Nephron progenitor cell (in vitro differentiated cells): ENCODE measurements at regions not wholly inside any gene's neighbourhood (a gene's known extent, or its start where the extent isn't known, plus 50 kb on each side); places are given as distances from the start of the nearest gene placed in this dataset.

ENCODE experiments used
- DNase-seq: peaks from one replicate; pipeline ENCODE4 v3.0.0; 2021
- H3K27ac Mint-ChIP-seq: 2 replicates; pipeline ENCODE4 v1.8.0; 2021; ENCODE audit warnings: mild to moderate bottlenecking, moderate library complexity, mixed read lengths
- H3K27me3 Mint-ChIP-seq: 2 replicates; pipeline ENCODE4 v1.8.0; 2021; ENCODE audit warnings: mild to moderate bottlenecking, low read depth, mixed read lengths; ENCODE audit not compliant: poor library complexity
- H3K36me3 Mint-ChIP-seq: 2 replicates; pipeline ENCODE4 v1.8.0; 2021; ENCODE audit warnings: low read depth, mixed read lengths
- H3K4me1 Mint-ChIP-seq: 2 replicates; pipeline ENCODE4 v1.8.0; 2021; ENCODE audit warnings: mixed read lengths
- H3K4me3 Mint-ChIP-seq: 2 replicates; pipeline ENCODE4 v1.8.0; 2021; ENCODE audit warnings: mild to moderate bottlenecking, moderate library complexity, mixed read lengths
- H3K9me3 Mint-ChIP-seq: 2 replicates; pipeline ENCODE4 v1.8.0; 2021; ENCODE audit warnings: mild to moderate bottlenecking, moderate library complexity, mixed read lengths
- CTCF ChIP-seq: fragments of 200-600 bp; sonication (generic); IDR thresholded peaks from 2 replicates; pipeline ENCODE4 v1.5.0; 2021; ENCODE audit warnings: antibody characterized with exemption

DNA sequence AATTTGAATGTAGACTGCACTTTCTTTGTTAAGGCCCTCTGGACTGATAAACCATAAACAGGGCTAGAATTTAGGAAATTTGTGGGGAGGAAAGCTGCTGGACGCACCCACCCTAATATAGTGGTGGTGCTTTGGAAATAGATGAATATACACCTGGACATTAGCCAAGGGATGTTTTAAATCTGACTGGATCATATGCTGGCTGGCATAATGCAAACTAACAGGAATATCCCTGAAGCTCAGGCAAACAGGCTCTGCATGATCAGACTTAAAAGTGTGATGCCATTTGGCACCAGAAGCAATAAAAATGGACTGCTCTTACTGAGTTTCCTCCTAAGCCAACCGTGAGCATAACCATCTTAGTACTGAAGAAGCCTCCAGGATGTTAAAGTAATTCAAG, 465.8 kb upstream of the ROBO1 start:
- DNase-seq = no peak
- peaks cover 5% of the 10 kb centered on the region for H3K4me1 Mint-ChIP-seq
- no peak overlapping the region for H3K4me3 Mint-ChIP-seq
- H3K9me3 Mint-ChIP-seq = peaks cover 7% of the 10 kb centered on the region
- H3K36me3 Mint-ChIP-seq = no peaks in the 10 kb centered on the region
- no peak for TF ChIP-seq CTCF
- H3K27ac Mint-ChIP-seq = no peak overlapping the region
- H3K27me3 Mint-ChIP-seq = no peaks in the 10 kb centered on the region

DNA sequence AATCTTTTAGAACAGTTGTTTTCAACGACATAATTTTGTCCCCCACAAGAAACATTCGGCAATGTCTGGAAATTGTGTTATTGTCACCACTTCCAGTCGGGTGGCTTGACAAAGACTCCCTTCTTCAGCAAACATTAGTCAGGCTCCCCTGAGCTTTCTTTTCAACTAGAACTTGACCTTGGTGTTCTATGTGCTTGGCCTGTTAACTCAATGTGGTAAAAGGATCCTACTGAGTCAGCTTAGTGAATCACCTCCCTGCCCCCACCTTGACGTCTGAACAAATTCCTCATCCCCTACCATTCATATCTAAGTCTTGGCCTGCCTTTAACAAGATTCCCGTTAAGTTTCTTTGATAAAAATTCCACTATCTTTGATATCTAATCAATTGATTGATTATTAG, 465.0 kb upstream of the ROBO1 start:
- Mint-ChIP-seq H3K27ac (no peak overlapping the region), H3K9me3 (peaks cover 7% of the 10 kb centered on the region), H3K27me3 (no peaks in the 10 kb centered on the region), H3K36me3 (no peaks in the 10 kb centered on the region), H3K4me1 (peaks cover 5% of the 10 kb centered on the region), H3K4me3 (no peak overlapping the region)
- no peak for DNase-seq
- no peak for TF ChIP-seq CTCF

- DNase-seq = no peak
- Mint-ChIP-seq H3K9me3 (peaks cover 7% of the 10 kb centered on the region), H3K4me3 (no peak overlapping the region), H3K36me3 (no peaks in the 10 kb centered on the region), H3K27me3 (no peaks in the 10 kb centered on the region), H3K27ac (no peak overlapping the region), H3K4me1 (peaks cover 5% of the 10 kb centered on the region)
- no peak for TF ChIP-seq CTCF
Measured at GRCh38 chr3:80230962-80231361, 463.2 kb upstream of the ROBO1 start.

DNA sequence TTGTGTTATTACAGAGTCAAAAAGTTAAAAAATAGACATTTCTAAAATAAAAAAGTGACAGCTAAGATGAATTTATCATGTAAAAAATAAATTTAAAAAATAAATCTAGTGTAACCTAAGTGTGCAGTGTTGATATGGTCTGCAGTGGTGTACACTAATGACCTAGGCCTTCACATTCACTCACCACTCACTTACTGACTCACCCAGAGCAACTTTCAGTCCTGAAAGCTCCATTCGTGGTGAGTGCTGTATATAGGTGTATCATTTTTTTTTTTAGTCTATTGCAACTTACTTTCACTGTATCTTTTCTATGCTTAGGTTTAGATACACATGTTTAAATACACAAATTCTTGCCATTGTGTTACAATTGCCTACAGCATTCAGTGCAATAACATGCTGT, 459.4 kb upstream of the ROBO1 start:
- Mint-ChIP-seq H3K9me3 (peaks cover 7% of the 10 kb centered on the region), H3K27me3 (no peaks in the 10 kb centered on the region), H3K4me1 (no peaks in the 10 kb centered on the region), H3K4me3 (no peak overlapping the region), H3K27ac (no peak overlapping the region), H3K36me3 (no peaks in the 10 kb centered on the region)
- DNase-seq = no peak
- no peak for TF ChIP-seq CTCF

GRCh38 chr3:80215191-80215590, 447.4 kb upstream of the ROBO1 start:
- no peaks in the 10 kb centered on the region for H3K36me3 Mint-ChIP-seq
- H3K4me1 Mint-ChIP-seq = no peaks in the 10 kb centered on the region
- no peak for DNase-seq
- no peak for TF ChIP-seq CTCF
- H3K27me3 Mint-ChIP-seq = no peaks in the 10 kb centered on the region
- no peaks in the 10 kb centered on the region for H3K9me3 Mint-ChIP-seq
- H3K27ac Mint-ChIP-seq = no peak overlapping the region
- H3K4me3 Mint-ChIP-seq = no peak overlapping the region

- no peaks in the 10 kb centered on the region for H3K9me3 Mint-ChIP-seq
- no peaks in the 10 kb centered on the region for H3K27me3 Mint-ChIP-seq
Measured at GRCh38 chr3:80213086-80213485, 445.3 kb upstream of the ROBO1 start.

More at GRCh38 chr3:80213086-80213485, 445.3 kb upstream of the ROBO1 start:
- TF ChIP-seq CTCF = no peak
- Mint-ChIP-seq H3K27ac (no peak overlapping the region), H3K36me3 (no peaks in the 10 kb centered on the region), H3K4me3 (no peak overlapping the region), H3K4me1 (no peaks in the 10 kb centered on the region)
- no peak for DNase-seq
